GM19467 (cell line): ENCODE measurements at regions not wholly inside any gene's neighbourhood (a gene's known extent, or its start where the extent isn't known, plus 50 kb on each side); places are given as distances from the start of the nearest gene placed in this dataset.
"Not testable (repeated sequence)": the region's sequence is repeated elsewhere in the genome, so short reads cannot be mapped to it uniquely, and the experiment has no call there.

ENCODE experiments used
- ATAC-seq: cut with Tn5 transposase; IDR thresholded peaks from one replicate; pipeline ENCODE4 v1.9.1; 2021; ENCODE audit warnings: mild to moderate bottlenecking, moderate library complexity; ENCODE audit not compliant: unreplicated experiment

- no peak for ATAC-seq
Measured at GRCh38 chr12:31906557-31907301, 52.5 kb upstream of the RESF1 start.

- no peak for ATAC-seq
Measured at GRCh38 chr12:31903025-31903424, 56.2 kb upstream of the RESF1 start.

- no peak for ATAC-seq
Measured at GRCh38 chr12:31900271-31900670, 58.9 kb upstream of the RESF1 start.

GRCh38 chr12:31899109-31899508, 60.1 kb upstream of the RESF1 start:
- ATAC-seq = no peak

GRCh38 chr12:31897781-31898503, 61.3 kb upstream of the RESF1 start:
- no peak for ATAC-seq

GRCh38 chr12:31897092-31897491, 62.1 kb upstream of the RESF1 start:
- not testable (repeated sequence) for ATAC-seq

GRCh38 chr12:31896514-31897039, 62.6 kb upstream of the RESF1 start:
- peak; percentile 96 for ATAC-seq

- ATAC-seq = no peak
Measured at GRCh38 chr12:31895449-31896150, 63.6 kb upstream of the RESF1 start.

- ATAC-seq = peak; percentile 50
Measured at GRCh38 chr12:31890295-31891285, 68.6 kb upstream of the RESF1 start.

- no peak for ATAC-seq
Measured at GRCh38 chr12:31887109-31887811, 72.0 kb upstream of the RESF1 start.

GRCh38 chr12:31882682-31883081, 76.5 kb upstream of the RESF1 start:
- ATAC-seq = not testable (repeated sequence)

- no peak for ATAC-seq
Measured at GRCh38 chr12:31880340-31880739, 78.9 kb upstream of the RESF1 start.

GRCh38 chr12:31877884-31878283, 81.3 kb upstream of the RESF1 start:
- no peak for ATAC-seq

GRCh38 chr12:31876568-31877424, 82.4 kb upstream of the RESF1 start:
- no peak for ATAC-seq

GRCh38 chr12:31875609-31875964, 83.6 kb upstream of the RESF1 start:
- no peak for ATAC-seq

- peak; percentile 59 for ATAC-seq
Measured at GRCh38 chr12:31874961-31875608, 84.1 kb upstream of the RESF1 start.

- no peak for ATAC-seq
Measured at GRCh38 chr12:31872831-31873604, 86.2 kb upstream of the RESF1 start.

GRCh38 chr12:31869972-31870371, 89.2 kb upstream of the RESF1 start:
- ATAC-seq = no peak
